GM18498 (cell line): ENCODE measurements at regions not wholly inside any gene's neighbourhood (a gene's known extent, or its start where the extent isn't known, plus 50 kb on each side); places are given as distances from the start of the nearest gene placed in this dataset.
"Not testable (repeated sequence)": the region's sequence is repeated elsewhere in the genome, so short reads cannot be mapped to it uniquely, and the experiment has no call there.

Experiments used
- ATAC-seq: cut with Tn5 transposase; IDR thresholded peaks from one replicate; pipeline ENCODE4 v1.9.1; 2021; ENCODE audit warnings: mild to moderate bottlenecking, moderate library complexity; ENCODE audit not compliant: unreplicated experiment

- ATAC-seq: peak; percentile 90
Observed at GRCh38 chr11:129695571-129696308, 119.9 kb upstream of the TMEM45B start.

DNA sequence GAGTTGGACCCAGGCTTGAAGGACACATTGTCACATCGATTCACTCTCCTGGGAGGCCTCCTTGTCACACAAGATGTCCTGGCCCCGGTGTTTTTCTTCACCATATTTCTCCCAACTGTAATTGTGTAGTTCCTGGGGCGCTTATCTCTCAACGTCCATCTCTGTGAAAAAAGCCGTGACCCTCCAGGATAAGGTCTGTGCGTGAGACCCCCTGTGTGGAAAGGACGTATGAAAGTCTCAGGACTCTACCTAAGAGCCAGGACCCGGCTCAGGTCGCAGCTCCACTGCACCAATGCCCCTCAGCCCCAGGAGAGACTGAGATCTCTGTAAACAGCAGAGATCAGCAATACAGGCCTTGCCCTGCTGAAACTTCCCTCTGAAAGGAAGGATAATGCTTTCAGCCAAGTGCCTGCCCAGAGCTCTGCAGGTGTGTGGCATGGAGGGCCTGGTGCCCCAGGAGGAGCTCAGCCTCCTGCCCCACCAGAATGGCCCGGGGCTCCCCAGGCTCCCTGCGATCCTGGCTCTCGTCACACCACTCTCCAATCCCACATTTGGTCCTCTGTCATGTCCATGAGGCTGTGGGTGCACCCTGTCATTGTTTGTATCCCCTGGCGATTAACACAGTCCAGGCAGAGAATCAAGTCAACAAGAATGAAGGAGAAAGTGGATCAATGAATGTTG, 119.2 kb upstream of the TMEM45B start:
- no peak for ATAC-seq

- ATAC-seq: no peak
Observed at GRCh38 chr11:129698212-129698611, 117.4 kb upstream of the TMEM45B start.

GRCh38 chr11:129699711-129700304, 115.8 kb upstream of the TMEM45B start:
- ATAC-seq: no peak

DNA sequence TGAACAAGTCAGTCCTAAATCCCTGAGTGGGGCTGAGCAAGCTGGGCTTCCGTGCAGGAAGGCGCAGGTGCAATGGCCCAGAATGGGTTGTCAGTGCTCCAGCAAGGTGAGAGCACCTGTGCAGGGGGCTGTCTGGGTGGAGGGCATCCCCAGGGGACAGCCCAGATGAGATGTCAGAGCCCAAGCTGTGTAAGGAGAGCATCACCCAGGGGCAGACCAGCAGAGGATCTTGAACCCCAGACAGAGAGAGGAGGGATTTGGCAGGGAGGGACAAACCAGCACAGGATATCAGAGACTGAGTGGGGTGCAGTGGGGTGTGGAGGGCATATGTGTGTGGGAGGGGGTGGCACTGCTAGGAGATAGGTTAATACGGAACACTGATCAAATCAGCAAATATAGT, 114.9 kb upstream of the TMEM45B start:
- ATAC-seq: no peak

DNA sequence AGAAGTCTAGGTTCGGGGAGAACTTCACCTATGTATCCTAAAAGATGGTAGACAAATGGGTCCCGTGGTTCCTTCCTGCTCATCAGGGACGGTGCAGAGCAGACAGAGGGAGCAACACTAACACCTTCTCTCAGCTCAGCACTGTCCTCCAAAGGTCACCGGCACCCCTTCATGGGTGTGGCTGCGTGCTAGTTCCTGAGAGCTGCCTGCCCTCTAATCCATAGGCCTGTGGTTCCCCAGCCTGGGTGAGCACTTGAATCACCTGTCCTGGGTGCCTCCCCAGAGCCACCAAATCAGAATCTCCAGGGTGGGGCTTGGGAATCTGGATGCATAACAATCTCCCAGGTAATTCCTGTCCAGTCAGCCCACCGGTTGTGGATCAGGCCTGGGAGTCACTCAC, 113.9 kb upstream of the TMEM45B start:
- ATAC-seq: no peak

DNA sequence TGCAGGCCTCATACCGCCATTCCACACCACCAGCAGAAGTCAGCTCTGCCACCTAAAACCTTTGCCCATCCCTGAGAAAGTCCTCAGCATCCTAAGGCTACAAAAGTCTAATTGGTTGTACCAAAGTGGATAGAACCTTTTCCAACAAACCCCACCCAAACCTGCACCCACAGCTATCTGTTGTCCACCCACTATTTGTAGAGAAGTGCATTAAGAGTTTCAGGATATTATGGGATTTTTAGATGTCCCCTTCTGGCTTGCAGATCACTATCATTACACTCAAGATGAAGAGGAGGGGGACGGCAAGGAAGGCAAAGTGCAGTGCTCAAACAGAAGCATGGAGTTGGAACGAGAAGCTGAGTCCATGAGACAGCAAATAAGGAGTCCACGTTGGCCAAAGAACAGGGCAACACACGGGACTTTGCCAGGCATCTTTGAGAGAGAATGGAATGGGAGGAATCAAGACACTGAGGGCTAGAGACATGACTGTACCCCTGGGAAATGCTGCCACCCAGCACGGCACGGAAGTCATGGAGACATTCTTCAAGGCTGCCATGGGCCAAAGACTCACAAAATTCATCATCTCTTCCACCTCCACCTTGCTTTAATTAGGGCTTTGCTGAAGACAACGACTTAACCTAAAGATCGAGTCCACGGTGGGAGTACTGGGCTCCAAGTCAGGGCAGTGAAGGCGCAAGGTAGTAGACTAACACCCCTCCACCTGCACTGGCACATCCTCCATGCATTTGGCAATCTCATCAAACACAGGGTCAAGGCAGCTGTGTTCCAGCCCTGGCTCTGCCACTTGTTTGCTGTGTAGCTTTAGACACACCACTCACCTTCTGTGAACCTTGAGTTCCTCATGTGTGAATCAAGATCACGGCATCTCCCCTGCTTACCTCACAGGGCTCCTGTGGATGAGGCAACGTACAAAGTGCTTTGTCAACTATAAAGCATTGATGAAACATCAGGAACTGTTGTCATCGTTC, 112.9 kb upstream of the TMEM45B start:
- ATAC-seq: no peak

GRCh38 chr11:129703846-129704245, 111.8 kb upstream of the TMEM45B start:
- no peak for ATAC-seq

- no peak for ATAC-seq
Observed at GRCh38 chr11:129704831-129705230, 110.8 kb upstream of the TMEM45B start.

GRCh38 chr11:129705341-129705740, 110.3 kb upstream of the TMEM45B start:
- no peak for ATAC-seq

GRCh38 chr11:129705933-129706332, 109.7 kb upstream of the TMEM45B start:
- no peak for ATAC-seq

DNA sequence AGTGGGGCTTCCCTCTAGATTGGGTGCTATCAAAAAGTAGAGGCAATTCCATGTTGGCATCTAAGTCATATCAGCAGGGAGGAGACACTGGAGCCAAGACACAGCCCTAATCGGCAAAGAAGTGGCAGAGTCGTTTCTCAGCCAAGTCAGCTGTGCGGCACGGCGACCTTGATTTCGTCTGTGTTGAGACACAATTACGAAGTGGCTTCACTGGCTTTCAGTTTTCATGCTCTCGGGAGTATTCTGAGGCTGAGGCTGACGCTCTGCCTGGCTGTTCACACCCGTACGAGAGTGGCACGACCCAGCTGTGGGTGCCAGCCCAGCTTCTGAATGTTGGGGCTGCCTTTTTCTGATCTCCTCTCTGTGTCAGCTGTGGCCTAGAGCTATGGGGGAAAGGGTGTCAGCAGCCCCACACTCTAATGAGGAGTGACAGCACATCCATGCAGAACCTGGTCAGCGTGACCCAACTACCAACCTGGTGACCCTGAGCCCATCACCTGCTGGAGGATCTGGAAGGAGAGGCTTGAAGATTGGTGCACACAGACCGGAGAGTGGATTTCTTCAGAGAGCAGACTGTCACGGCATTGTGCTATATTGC, 105.7 kb upstream of the TMEM45B start:
- ATAC-seq: no peak

DNA sequence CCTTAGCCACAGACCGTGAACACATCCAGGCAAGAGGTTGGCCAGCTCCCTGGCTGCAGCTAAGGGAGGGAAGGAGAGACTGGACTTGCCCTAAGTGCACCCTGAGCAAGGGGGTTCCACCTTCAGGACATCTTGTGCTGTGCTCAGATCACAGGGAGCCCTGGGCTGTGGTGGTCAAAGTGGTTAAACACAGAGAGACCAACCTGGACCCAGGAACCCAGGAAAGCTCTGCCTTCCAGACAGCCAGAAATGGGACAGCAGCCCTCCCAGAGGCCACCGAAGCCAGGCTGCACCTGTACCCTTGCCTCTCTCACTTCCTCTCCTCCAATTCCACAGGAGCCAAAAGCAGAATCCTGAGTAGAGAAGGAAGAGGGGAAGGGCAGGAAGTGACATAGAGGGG, 105.2 kb upstream of the TMEM45B start:
- no peak for ATAC-seq

DNA sequence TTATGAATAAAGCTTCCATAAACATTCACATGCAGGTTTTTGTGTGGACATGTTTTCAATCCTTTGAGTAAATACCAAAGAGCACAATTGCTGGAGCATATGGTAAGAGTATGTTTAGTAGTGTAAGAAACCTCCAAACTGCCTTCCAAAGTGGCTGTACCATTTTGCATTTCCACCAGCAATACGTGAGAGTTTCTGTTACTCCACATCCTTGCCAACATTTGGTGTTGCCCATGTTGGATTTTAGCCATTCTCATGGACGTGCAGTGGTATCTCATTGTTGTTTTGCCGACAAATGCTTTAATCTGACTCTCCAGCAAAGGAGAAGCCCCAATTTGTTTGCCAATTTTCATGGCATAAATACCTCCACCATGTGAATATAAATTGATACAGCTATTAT, 103.9 kb upstream of the TMEM45B start:
- no peak for ATAC-seq

DNA sequence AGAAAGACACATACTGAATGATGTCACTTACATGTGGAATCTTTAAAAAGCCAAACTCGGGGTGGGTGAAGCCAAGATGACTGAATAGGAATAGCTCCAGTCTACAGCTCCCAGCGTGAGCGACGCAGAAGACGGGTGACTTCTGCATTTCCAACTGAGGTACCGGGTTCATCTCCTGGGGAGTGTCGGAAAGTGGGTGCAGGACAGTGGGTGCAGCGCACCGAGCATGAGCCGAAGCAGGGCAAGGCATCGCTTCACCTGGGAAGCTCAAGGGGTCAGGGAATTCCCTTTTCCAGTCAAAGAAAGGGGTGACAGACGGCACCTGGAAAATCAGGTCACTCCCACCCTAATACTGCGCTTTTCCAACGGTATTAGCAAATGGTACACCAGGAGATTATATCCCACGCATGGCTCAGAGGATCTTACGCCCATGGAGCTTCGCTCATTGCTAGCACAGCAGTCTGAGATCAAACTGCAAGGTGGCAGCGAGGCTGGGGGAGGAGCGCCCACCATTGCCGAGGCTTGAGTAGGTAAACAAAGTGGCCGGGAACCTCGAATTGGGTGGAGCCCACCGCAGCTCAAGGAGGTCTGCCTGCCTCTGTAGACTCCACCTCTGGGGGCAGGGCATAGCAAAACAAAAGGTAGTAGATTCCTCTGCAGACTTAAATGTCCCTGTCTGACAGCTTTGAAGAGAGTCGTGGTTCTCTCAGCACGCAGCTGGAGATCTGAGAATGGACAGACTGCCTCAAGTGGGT, 103.0 kb upstream of the TMEM45B start:
- not testable (repeated sequence) for ATAC-seq

GRCh38 chr11:129719037-129719436, 96.6 kb upstream of the TMEM45B start:
- ATAC-seq: no peak

GRCh38 chr11:129720156-129720555, 95.5 kb upstream of the TMEM45B start:
- ATAC-seq: no peak

DNA sequence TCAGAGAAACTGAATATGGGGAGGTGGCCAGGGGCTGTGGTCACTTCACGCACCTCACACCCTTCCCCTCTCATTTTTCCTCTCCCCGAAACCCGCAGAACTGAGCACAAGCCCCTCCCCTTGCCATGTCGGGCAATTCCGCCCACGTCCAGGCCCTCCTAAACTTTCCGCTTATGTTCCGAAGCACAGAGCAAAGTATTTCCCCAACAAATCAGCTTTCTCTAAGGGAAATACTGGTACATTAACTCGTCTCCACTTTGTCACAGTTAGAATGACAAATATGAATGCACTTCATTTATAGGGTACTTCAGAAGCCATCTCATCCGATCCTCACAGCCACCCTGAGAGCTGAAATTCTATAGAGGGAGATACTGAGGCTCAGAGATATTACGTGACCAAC, 94.7 kb upstream of the TMEM45B start:
- no peak for ATAC-seq

DNA sequence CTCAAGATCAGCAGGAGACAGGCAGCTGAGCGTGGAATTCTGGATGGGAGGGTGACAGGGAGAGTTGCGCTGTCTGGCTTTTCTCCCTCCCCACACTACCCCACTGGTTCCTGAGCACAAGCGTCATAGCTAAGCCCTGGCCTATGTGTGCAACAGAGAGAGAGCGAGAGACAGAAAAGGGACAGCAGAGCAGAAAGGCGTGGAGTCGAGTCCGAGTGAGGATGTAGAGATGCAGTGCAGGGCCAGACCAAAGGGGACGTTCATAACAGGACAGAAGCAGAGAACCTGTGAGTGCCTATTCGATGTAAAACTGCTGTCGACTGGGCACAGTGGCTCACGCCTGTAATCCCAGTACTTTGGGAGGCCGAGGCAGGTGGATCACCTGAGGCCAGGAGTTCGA, 94.0 kb upstream of the TMEM45B start:
- ATAC-seq: no peak

DNA sequence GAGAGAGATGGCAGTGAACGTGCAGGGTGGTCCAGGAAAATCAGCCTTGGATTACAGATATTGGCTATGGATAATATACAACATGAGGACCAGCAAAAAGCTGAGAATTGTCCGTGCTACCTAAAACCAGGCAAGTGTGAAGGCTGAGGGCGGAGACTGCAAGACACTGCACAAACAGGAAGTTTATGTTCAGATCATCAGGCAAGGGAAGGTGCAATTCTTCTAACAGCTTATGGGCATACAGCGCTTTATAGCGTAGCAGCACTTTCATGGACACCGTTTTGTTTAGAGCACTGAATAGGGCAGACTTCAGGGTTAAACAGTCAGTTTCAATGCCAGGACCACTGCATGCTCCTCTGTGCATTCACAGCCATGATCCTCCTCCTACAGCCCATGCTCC, 93.1 kb upstream of the TMEM45B start:
- ATAC-seq: no peak
